LoVo (cell line): ENCODE measurements at regions not wholly inside any gene's neighbourhood (a gene's known extent, or its start where the extent isn't known, plus 50 kb on each side); places are given as distances from the start of the nearest gene placed in this dataset.
A peak's percentile ranks its signal among the peaks of the same experiment; 100 is the strongest.
"Not testable (repeated sequence)": the region's sequence is repeated elsewhere in the genome, so short reads cannot be mapped to it uniquely, and the experiment has no call there.

Source experiments
- DNase-seq: peaks from one replicate; pipeline ENCODE4 v3.0.0-alpha.2; 2016; ENCODE audit warnings: low spot score

GRCh38 chr2:89537862-89538261 is 846.4 kb downstream of the RPIA start:
- DNase-seq: not testable (repeated sequence)

DNA sequence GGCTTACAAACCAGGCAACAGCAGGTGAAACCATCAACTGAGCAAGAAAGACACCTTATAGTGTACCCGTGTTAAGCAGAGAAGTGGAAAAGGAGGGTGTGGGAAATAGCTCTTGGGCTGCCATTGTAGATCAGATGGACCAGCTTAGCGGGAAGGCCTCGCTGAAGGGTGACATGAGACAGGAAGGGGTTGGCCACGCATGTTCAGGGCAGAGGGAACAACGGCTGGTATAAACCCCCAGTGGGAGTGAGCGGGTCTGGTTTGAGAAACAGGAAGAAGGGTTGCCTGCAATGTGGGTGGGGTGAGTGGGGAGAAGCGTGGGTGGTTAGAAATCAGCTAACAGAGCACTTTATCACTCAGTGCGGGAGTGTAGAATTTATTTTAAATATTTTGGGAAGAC is 852.6 kb downstream of the RPIA start:
- DNase-seq: not testable (repeated sequence)

- DNase-seq: not testable (repeated sequence)
Measured at GRCh38 chr2:89579154-89579553, 887.7 kb downstream of the RPIA start.

DNA sequence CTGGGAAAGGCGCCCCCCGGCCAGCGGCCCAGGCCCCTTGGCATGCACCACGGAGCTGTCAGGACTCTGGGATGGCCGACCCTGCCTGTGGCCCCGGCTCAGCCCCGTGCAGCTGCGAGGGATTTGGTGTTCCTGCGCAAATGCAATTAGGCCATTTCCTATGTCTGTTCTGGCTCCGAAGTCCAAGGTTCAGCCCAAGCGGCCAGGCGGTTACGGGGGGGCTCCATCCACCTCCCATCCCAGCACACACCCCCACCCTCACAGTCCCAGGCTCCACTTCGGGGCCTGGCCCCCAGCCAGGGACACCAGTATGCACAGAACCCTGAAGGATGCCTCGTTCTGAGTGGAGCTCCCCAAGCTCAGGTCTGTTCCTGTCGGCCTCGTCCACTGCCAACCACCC is 891.3 kb downstream of the RPIA start:
- DNase-seq: not testable (repeated sequence)

DNA sequence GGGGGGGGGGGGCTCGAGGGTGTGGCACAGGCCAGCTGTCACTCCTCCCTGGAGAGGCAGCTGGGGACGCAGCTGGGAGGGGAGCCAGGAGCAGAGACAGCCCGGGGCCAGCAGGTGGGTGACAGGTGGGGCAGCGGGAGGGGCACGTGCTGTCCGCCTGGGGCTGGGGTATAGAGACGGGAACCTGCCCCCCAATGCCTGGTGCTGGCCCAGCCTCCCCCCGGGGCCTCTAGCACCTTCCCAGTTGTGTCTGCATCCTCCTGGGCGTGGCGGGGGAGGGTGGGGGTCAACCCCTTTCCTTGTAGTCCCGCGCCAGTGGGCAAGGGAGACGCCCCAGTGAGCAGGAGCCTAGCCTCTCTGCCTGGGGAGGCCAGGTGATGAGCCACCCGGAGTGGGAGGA is 892.6 kb downstream of the RPIA start:
- not testable (repeated sequence) for DNase-seq

GRCh38 chr2:89584868-89585557 is 893.5 kb downstream of the RPIA start:
- not testable (repeated sequence) for DNase-seq

GRCh38 chr2:89585558-89585920 is 894.1 kb downstream of the RPIA start:
- DNase-seq: peak; percentile 54

- not testable (repeated sequence) for DNase-seq
Measured at GRCh38 chr2:89599843-89600242, 908.4 kb downstream of the RPIA start.

- not testable (repeated sequence) for DNase-seq
Measured at GRCh38 chr2:89606514-89606913, 915.0 kb downstream of the RPIA start.

- DNase-seq: not testable (repeated sequence)
Measured at GRCh38 chr2:89610207-89610926, 918.9 kb downstream of the RPIA start.

DNA sequence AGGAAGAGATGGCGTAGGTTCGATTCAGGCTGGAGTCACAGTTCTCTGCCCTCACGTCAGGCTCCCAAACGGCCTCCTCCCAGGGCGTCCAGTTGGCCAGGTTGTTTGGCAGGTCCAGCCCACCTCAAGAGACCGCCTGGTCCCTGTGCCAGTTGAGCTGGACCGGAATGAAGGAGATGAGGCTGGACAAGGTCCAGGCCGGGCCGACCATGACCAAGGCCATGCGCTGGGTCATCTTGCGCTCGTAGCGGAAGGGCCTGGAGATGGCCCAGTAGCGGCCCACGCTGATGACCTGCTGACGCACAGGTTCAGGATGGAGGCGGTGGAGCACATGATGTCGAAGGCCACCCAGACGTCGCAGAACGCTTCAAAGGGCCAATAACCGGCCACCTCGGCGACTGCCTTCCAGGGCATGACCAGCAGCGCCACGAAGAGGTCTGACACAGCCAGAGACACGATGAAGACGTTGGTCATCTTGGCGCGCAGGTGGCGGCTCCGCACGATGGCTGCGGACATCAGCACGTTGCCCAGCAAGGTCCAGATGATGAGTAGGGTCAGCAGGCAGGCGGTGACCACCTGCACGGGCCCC is 919.5 kb downstream of the RPIA start:
- not testable (repeated sequence) for DNase-seq

GRCh38 chr2:89611710-89612109 is 920.2 kb downstream of the RPIA start:
- DNase-seq: not testable (repeated sequence)

GRCh38 chr2:89649268-89649667 is 957.8 kb downstream of the RPIA start:
- not testable (repeated sequence) for DNase-seq

GRCh38 chr2:89679254-89679653 is 987.8 kb downstream of the RPIA start:
- DNase-seq: not testable (repeated sequence)
